OCI-M1 (cell line): ENCODE measurements at regions not wholly inside any gene's neighbourhood (a gene's known extent, or its start where the extent isn't known, plus 50 kb on each side); places are given as distances from the start of the nearest gene placed in this dataset.
"Not testable (repeated sequence)": the region's sequence is repeated elsewhere in the genome, so short reads cannot be mapped to it uniquely, and the experiment has no call there.

Experiments
- DNase-seq: peaks from one replicate; lab custom pipeline; 2025; lab: John Stamatoyannopoulos, UW

- DNase-seq: no peak
These were observed 108.2 kb upstream of the ADAMTS3 start for GRCh38 chr4:72677265-72677664.

GRCh38 chr4:72671980-72672379, 103.0 kb upstream of the ADAMTS3 start:
- DNase-seq: no peak

GRCh38 chr4:72670521-72670920, 101.5 kb upstream of the ADAMTS3 start:
- DNase-seq: no peak

GRCh38 chr4:72666910-72667309, 97.9 kb upstream of the ADAMTS3 start:
- no peak for DNase-seq

- no peak for DNase-seq
These were observed 96.3 kb upstream of the ADAMTS3 start for GRCh38 chr4:72665171-72665968.

- no peak for DNase-seq
These were observed 94.8 kb upstream of the ADAMTS3 start for GRCh38 chr4:72663828-72664227.

GRCh38 chr4:72661830-72662229, 92.8 kb upstream of the ADAMTS3 start:
- DNase-seq: no peak

GRCh38 chr4:72641611-72642010, 72.6 kb upstream of the ADAMTS3 start:
- DNase-seq: no peak

- DNase-seq: not testable (repeated sequence)
These were observed 67.8 kb upstream of the ADAMTS3 start for GRCh38 chr4:72636866-72637265.

- not testable (repeated sequence) for DNase-seq
These were observed 66.9 kb upstream of the ADAMTS3 start for GRCh38 chr4:72635931-72636330.

- not testable (repeated sequence) for DNase-seq
These were observed 63.2 kb upstream of the ADAMTS3 start for GRCh38 chr4:72632253-72632652.

- no peak for DNase-seq
These were observed 62.3 kb upstream of the ADAMTS3 start for GRCh38 chr4:72631296-72631695.

- DNase-seq: peak; percentile 36
These were observed 60.5 kb upstream of the ADAMTS3 start for GRCh38 chr4:72629540-72629939.

- DNase-seq: no peak
These were observed 58.7 kb upstream of the ADAMTS3 start for GRCh38 chr4:72627723-72628122.
